ENCODE measurements at regions not wholly inside any gene's neighbourhood (a gene's known extent, or its start where the extent isn't known, plus 50 kb on each side); places are given as distances from the start of the nearest gene placed in this dataset.

GRCh38 chr3:176512037-176512436 is 685.2 kb downstream of the TBL1XR1 start:
- TF ChIP-seq ZBTB49 (CRISPR knock-in tag; IDR thresholded peaks at IDR 0.05; ENCODE audit: borderline replicate concordance) = no peak
- TF ChIP-seq, protein P1, sequence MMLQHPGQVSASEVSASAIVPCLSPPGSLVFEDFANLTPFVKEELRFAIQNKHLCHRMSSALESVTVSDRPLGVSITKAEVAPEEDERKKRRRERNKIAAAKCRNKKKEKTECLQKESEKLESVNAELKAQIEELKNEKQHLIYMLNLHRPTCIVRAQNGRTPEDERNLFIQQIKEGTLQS (IDR thresholded peaks at IDR 0.05) = no peak
- TF ChIP-seq, protein P1 (CRISPR knock-in tag; conservative IDR thresholded peaks at IDR 0.05) = no peak
- TF ChIP-seq KLF13 (tag; IDR thresholded peaks at IDR 0.05; ENCODE audit: borderline replicate concordance, low read depth) = no peak
- TF ChIP-seq FOXJ3 (CRISPR knock-in tag; IDR thresholded peaks at IDR 0.05) = no peak

All from K562 (cell line).